ENCODE measurements at regions not wholly inside any gene's neighbourhood (a gene's known extent, or its start where the extent isn't known, plus 50 kb on each side); places are given as distances from the start of the nearest gene placed in this dataset.

GRCh38 chr18:1177232-1177631 lies 272.6 kb downstream of the ADCYAP1 start:
- no peaks in the 10 kb centered on the region for H3K36me3 Mint-ChIP-seq (ENCODE audit: insufficient read depth, unreplicated experiment)
- no peak overlapping the region for H3K27ac Mint-ChIP-seq (ENCODE audit: unreplicated experiment)
- ChIA-PET POLR2A (no interaction called here), CTCF (no interaction called here)
- no peak for DNase-seq
- Histone ChIP-seq H3K36me3 (ENCODE audit: control insufficient read depth, insufficient read depth, low read length) (no peaks in the 10 kb centered on the region), H3K9me3 (no peaks in the 10 kb centered on the region; the same call in 1 of the 2 replicates), H3K4me1 (no peaks in the 10 kb centered on the region), H3K27me3 (replicated peaks; ENCODE audit: control insufficient read depth, insufficient read depth, low read length) (no peaks in the 10 kb centered on the region), H3K4me3 (ENCODE audit: low read depth, low read length) (no peak overlapping the region)
- peaks cover 35% of the 10 kb centered on the region for H3K9me3 Mint-ChIP-seq (ENCODE audit: unreplicated experiment)
- no peak for TF ChIP-seq CTCF (IDR thresholded peaks at IDR 0.05; ENCODE audit: insufficient read depth in 1 of 2, low read depth in 1 of 2, low read length in 1 of 2, severe bottlenecking in 1 of 2, unreplicated experiment in 1 of 2)
- H3K4me3 Mint-ChIP-seq (ENCODE audit: unreplicated experiment) = no peak overlapping the region
- intact Hi-C loops (cut with micrococcal nuclease; ENCODE audit: unreplicated experiment) = no loop called here
- no TSS peak for BruUV-seq (replicated peaks)
- no peaks in the 10 kb centered on the region for H3K27me3 Mint-ChIP-seq (ENCODE audit: insufficient read depth, unreplicated experiment)
- H3K4me1 Mint-ChIP-seq (ENCODE audit: low read depth, unreplicated experiment) = no peaks in the 10 kb centered on the region

DNA sequence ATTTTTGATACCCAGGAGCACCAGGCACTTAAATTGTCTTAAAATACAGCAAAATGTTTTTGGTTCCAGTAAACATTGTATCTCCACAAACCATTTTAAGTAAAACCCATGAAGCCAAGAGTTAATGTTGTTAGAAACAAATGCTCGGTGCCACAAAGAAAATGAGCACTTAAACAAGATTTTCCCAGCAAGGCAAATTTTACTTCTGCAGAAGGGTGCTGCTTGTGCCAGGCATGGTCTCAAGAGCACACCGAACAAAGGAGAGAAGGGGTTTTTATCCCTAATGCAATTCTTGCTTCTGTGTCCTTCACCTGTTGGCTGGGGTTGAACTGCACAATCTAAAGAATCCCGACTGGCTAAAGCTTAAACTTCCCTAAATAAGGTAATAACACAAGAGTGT lies 286.7 kb downstream of the ADCYAP1 start:
- Histone ChIP-seq H3K27me3 (replicated peaks; ENCODE audit: control insufficient read depth, insufficient read depth, low read length) (no peaks in the 10 kb centered on the region), H3K9me3 (peaks cover 14% of the 10 kb centered on the region; the same call in 1 of the 2 replicates), H3K4me3 (ENCODE audit: low read depth, low read length) (no peak overlapping the region), H3K36me3 (ENCODE audit: control insufficient read depth, insufficient read depth, low read length) (no peaks in the 10 kb centered on the region), H3K4me1 (no peaks in the 10 kb centered on the region)
- POLR2A ChIA-PET = no interaction called here
- no peak for DNase-seq
- TF ChIP-seq CTCF (IDR thresholded peaks at IDR 0.05; ENCODE audit: insufficient read depth in 1 of 2, low read depth in 1 of 2, low read length in 1 of 2, severe bottlenecking in 1 of 2, unreplicated experiment in 1 of 2) = no peak
- Mint-ChIP-seq H3K4me3 (ENCODE audit: unreplicated experiment) (no peak overlapping the region), H3K4me1 (ENCODE audit: low read depth, unreplicated experiment) (no peaks in the 10 kb centered on the region), H3K27ac (ENCODE audit: unreplicated experiment) (no peak overlapping the region), H3K9me3 (ENCODE audit: unreplicated experiment) (no peaks in the 10 kb centered on the region), H3K27me3 (ENCODE audit: insufficient read depth, unreplicated experiment) (no peaks in the 10 kb centered on the region), H3K36me3 (ENCODE audit: insufficient read depth, unreplicated experiment) (no peaks in the 10 kb centered on the region)
- CTCF ChIA-PET = no interaction called here
- intact Hi-C loops (cut with micrococcal nuclease; ENCODE audit: unreplicated experiment) = no loop called here
- BruUV-seq (replicated peaks) = no TSS peak

DNA sequence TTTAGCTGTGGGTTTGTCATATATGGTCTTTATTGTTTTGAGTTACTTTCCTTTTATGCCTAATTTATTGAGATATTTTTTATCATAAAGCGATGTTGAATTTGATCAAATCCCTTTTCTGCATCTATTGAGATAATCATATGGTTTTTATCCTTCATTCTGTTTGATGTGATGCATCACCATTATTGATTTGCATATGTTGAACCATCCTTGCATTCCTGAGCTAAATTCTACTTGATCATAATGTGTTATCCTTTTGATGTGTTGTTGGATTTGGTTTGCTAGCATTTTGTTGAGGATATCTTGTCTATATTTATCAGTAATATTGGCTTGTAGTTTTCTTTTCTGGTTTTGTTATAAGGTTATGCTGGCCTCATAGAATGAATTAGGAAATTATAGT lies 308.5 kb downstream of the ADCYAP1 start:
- Histone ChIP-seq H3K4me1 (no peaks in the 10 kb centered on the region), H3K9me3 (0 out of 2 replicates have a peak, but pooled peaks cover 4% of the 10 kb centered on the region), H3K4me3 (ENCODE audit: low read depth, low read length) (no peak overlapping the region), H3K27me3 (replicated peaks; ENCODE audit: control insufficient read depth, insufficient read depth, low read length) (no peaks in the 10 kb centered on the region), H3K36me3 (ENCODE audit: control insufficient read depth, insufficient read depth, low read length) (no peaks in the 10 kb centered on the region)
- no TSS peak for BruUV-seq (replicated peaks)
- CTCF ChIA-PET = no interaction called here
- no peaks in the 10 kb centered on the region for H3K4me1 Mint-ChIP-seq (ENCODE audit: low read depth, unreplicated experiment)
- POLR2A ChIA-PET = no interaction called here
- H3K27ac Mint-ChIP-seq (ENCODE audit: unreplicated experiment) = no peak overlapping the region
- H3K4me3 Mint-ChIP-seq (ENCODE audit: unreplicated experiment) = no peak overlapping the region
- H3K27me3 Mint-ChIP-seq (ENCODE audit: insufficient read depth, unreplicated experiment) = no peaks in the 10 kb centered on the region
- intact Hi-C loops (cut with micrococcal nuclease; ENCODE audit: unreplicated experiment) = no loop called here
- H3K36me3 Mint-ChIP-seq (ENCODE audit: insufficient read depth, unreplicated experiment) = no peaks in the 10 kb centered on the region
- TF ChIP-seq CTCF (IDR thresholded peaks at IDR 0.05; ENCODE audit: insufficient read depth in 1 of 2, low read depth in 1 of 2, low read length in 1 of 2, severe bottlenecking in 1 of 2, unreplicated experiment in 1 of 2) = no peak
- H3K9me3 Mint-ChIP-seq (ENCODE audit: unreplicated experiment) = peaks cover 12% of the 10 kb centered on the region
- DNase-seq = no peak

Data from Caco-2 (cell line).